ENCODE measurements at regions not wholly inside any gene's neighbourhood (a gene's known extent, or its start where the extent isn't known, plus 50 kb on each side); places are given as distances from the start of the nearest gene placed in this dataset.

- no peak overlapping the region for H3K4me2 ChIP-seq (ENCODE audit: insufficient read depth in 1 of 2, low read depth in 2 of 2, low read length in 2 of 2)
- CTCF ChIA-PET (ENCODE audit: partially characterized antibody), result no interaction called here
- no peaks in the 10 kb centered on the region for H3K36me3 ChIP-seq (ENCODE audit: control insufficient read depth in 2 of 4, insufficient read depth in 4 of 4, low read length in 3 of 4)
- H2BK20ac ChIP-seq (ENCODE audit: low read length), result no peak overlapping the region
- H2BK5ac ChIP-seq (ENCODE audit: low read depth, low read length), result no peak overlapping the region
- WGBS, 2 experiments (ENCODE audit: extremely low coverage in 1 of 2, insufficient coverage in 1 of 2, insufficient read length in 1 of 2, insufficient replicate concordance in 2 of 2, low coverage in 1 of 2, low lambda C conversion rate in 2 of 2, missing lambda C conversion rate in 1 of 2), result 93% methylated on average over 1 of the region's 1 CpG; no CpG with 5 or more reads in 1 of the 2 experiments
- no peaks in the 10 kb centered on the region for H3K79me2 ChIP-seq (ENCODE audit: control insufficient read depth in 1 of 2, insufficient read depth in 2 of 2, low read length in 2 of 2)
- H4K91ac ChIP-seq (replicated peaks; ENCODE audit: insufficient read length, low read length), result no peak overlapping the region
- no peak overlapping the region; the same call in 1 of the 2 replicates for H3K27ac ChIP-seq (ENCODE audit: low read depth, low read length)
- no peak overlapping the region for H2AFZ ChIP-seq (ENCODE audit: low read length)
- no peak overlapping the region for H2BK12ac ChIP-seq (ENCODE audit: low read depth, low read length)
- no peak overlapping the region for H3K9ac ChIP-seq (replicated peaks in 1 of 4; ENCODE audit: extremely low read depth in 1 of 4, low read depth in 3 of 4, low read length in 3 of 4)
- H3K18ac ChIP-seq (ENCODE audit: extremely low read depth, low read length), result no peak overlapping the region
- H3K4me3 ChIP-seq (ENCODE audit: extremely low read depth in 1 of 4, insufficient read depth in 2 of 4, low read depth in 3 of 4, low read length in 4 of 4), result no peak overlapping the region
- no peaks in the 10 kb centered on the region for H3K27me3 ChIP-seq (replicated peaks in 1 of 4; ENCODE audit: control insufficient read depth in 3 of 4, extremely low read depth in 1 of 4, insufficient read depth in 3 of 4, low read length in 3 of 4)
- H3K9me3 ChIP-seq (ENCODE audit: insufficient read depth in 2 of 2, low read depth in 1 of 2, low read length in 1 of 2), result peaks cover 10 to 13% of the 10 kb centered on the region in 2 experiments; a peak in 2 of 4 replicates
- no peak overlapping the region for H2BK15ac ChIP-seq (ENCODE audit: low read length)
- H4K5ac ChIP-seq (ENCODE audit: insufficient read length, low read depth, low read length), result no peak overlapping the region
- POLR2A ChIA-PET (ENCODE audit: partially characterized antibody), result no interaction called here
- H4K8ac ChIP-seq (ENCODE audit: extremely low read depth, insufficient read depth, low read length), result no peak overlapping the region
- no peak overlapping the region for H2BK120ac ChIP-seq (replicated peaks; ENCODE audit: low read depth, low read length)
- no peak overlapping the region for H3K14ac ChIP-seq (ENCODE audit: insufficient read length)
- no peak overlapping the region for H3K23ac ChIP-seq (ENCODE audit: insufficient read length)
- FAIRE-seq (no peak), DNase-seq (ENCODE audit: low read depth in 1 of 2, low spot score in 2 of 2) (no peak)
- H3K23me2 ChIP-seq (ENCODE audit: low read depth, low read length), result no peaks in the 10 kb centered on the region
- H3K4me1 ChIP-seq (replicated peaks in 1 of 4; ENCODE audit: control insufficient read depth in 3 of 4, insufficient read depth in 4 of 4, low read length in 3 of 4), result peaks cover 0 to 4% (median 3%) of the 10 kb centered on the region in 4 experiments; a peak in 2 of 7 replicates
- no peak overlapping the region for H2AK5ac ChIP-seq (ENCODE audit: low read depth, low read length)
- no peak overlapping the region for H3K56ac ChIP-seq (replicated peaks; ENCODE audit: insufficient read length, low read depth, low read length)
- no peaks in the 10 kb centered on the region for H3K79me1 ChIP-seq (ENCODE audit: low read depth, low read length)
- no peaks in the 10 kb centered on the region for H4K20me1 ChIP-seq (replicated peaks in 1 of 2; ENCODE audit: control insufficient read depth in 1 of 2, insufficient read depth in 2 of 2, low read length in 2 of 2)
- TF ChIP-seq CTBP2 (IDR thresholded peaks at IDR 0.05; ENCODE audit: borderline replicate concordance, insufficient read depth, insufficient read length, low read length) (no peak), RNF2 (IDR thresholded peaks at IDR 0.05; ENCODE audit: borderline replicate concordance, low read depth, low read length, missing control alignments, poor library complexity, severe bottlenecking) (no peak), TEAD4 (IDR thresholded peaks at IDR 0.05; ENCODE audit: low read depth, low read length) (no peak), SP1 (IDR thresholded peaks at IDR 0.05; ENCODE audit: low read depth, low read length) (no peak), GTF2F1 (IDR thresholded peaks at IDR 0.05; ENCODE audit: borderline replicate concordance, low read depth, low read length) (no peak), RFX5 (IDR thresholded peaks at IDR 0.05; ENCODE audit: borderline replicate concordance, low read depth, low read length) (no peak), YY1 (IDR thresholded peaks at IDR 0.05; ENCODE audit: low read depth, low read length) (no peak), FOSL1 (IDR thresholded peaks at IDR 0.05; ENCODE audit: insufficient read depth, low read depth, low read length) (no peak), CTCF (IDR thresholded peaks at IDR 0.05; ENCODE audit: control extremely low read depth in 1 of 3, insufficient read depth in 1 of 3, low read depth in 1 of 3, low read length in 3 of 3) (no peak), SP2 (IDR thresholded peaks at IDR 0.05; ENCODE audit: low read length) (no peak)
- H3K4ac ChIP-seq (replicated peaks; ENCODE audit: insufficient read length, low read depth, low read length), result no peak overlapping the region
Observed at GRCh38 chr18:37836071-37836970, 270.7 kb upstream of the CELF4 start.

All from H1 (cell line).